ENCODE measurements at regions not wholly inside any gene's neighbourhood (a gene's known extent, or its start where the extent isn't known, plus 50 kb on each side); places are given as distances from the start of the nearest gene placed in this dataset.

DNA sequence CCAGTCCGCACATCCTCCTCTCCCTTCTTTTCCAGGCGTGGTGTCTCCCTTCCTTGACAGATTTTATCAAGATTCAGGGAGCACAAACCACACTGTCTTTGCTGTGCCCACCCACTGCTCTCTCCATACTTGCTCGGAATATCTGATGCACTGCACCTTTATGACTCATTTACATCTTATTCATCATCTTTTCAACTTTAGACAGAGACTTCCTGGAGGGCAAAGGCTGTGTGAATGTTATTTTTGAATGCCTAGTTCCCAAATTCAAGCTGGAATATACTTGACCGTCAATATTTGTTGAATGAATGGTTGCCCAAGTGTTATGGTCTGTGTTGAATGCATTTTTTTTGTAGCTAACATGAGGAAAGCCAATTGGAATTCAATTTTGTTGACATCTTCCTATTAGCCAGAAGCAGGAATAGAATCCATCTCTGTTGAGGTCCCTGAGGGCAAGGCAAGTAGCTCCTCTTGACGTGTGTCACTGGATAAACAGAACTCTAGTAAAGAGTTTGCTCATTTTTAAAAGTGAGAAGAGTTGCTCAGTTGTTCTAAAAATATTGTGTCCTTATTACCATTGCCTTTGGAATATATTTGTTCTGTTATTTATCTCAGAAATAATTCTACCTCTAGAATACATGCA is 95.0 kb downstream of the KLF6 start:
- DNase-seq = no peak

DNA sequence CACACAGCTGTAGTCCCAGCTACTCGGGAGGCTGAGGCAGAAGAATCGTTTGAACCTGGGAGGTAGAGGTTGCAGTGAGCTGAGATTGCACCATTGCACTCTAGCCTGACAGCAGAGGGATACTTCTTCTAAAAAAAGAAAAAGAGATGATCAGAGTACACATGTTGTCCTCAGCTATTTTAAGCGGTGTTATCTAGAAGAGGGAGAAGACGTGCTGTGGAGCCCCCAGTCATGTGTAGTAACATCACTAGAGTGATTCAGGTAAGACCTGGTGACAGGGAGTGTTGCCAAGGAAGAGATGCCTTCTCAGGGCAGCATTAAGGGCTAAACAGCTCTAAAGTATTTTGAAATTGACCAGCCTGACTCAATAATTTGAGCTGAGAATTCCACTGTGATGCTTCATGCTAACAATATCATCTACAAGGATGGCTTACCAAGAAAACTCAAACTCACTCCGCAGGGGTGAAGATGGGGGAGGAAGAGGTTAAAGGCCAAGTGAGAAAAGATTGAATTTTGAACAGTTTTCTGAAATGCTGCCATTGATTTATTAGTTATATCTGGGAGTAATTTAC is 97.4 kb downstream of the KLF6 start:
- DNase-seq = no peak

DNA sequence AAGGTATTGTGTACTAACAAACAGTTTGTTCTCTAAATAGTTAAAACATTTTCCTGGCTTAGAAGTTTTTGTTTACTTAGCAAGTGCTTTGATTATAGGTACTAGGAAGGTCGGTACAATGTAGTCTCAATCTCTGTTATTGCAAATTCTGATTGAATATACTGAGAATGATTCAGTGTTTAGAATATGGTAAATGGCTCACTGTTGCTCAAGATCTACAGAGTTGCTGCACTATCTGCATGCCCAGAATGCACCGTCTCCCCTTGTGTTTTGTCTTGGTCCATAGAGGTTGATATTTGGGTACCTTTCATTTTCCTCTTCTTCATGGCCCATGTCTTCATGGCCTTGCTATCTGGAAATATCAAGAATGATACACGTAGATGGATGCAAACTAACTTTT is 99.6 kb downstream of the KLF6 start:
- no peak for DNase-seq

DNA sequence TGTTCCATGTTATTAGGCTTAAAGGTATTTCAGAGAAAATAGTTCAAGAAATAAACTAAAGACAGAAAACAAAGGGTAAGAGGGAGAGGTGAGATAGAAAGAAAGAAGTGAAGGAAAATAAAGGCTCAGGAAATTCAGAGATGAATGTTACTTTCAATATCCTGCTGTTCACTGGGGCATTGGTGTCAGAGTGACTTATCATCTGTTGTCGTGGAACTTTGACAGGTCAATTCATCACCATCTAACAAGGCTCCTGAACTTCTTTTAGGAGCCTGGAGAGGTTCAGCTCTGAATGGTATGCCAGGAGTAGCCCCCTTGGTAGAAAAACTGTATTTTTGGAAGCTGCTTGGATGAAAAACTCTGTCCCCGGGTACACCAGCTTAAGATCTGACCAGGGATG is 100.1 kb downstream of the KLF6 start:
- no peak for DNase-seq

DNA sequence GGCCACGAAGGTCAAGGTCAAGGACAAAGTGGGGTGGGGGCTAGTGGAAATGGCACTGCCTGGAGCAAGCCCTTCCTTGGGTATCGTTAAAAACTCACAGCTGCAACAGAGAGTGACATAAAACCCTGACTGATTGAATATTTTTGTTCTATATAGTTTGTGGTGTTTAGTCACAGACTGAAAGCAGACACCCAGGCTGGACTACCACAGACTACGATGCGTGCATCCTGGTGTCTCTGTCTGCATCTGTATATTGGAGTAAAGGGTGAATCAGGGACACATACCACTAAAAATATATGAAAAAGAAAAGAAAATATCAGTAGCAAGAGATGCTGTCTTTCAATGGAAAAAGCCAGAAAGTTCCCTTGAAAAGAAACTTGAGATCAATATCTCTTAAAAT is 101.4 kb downstream of the KLF6 start:
- no peak for DNase-seq

DNA sequence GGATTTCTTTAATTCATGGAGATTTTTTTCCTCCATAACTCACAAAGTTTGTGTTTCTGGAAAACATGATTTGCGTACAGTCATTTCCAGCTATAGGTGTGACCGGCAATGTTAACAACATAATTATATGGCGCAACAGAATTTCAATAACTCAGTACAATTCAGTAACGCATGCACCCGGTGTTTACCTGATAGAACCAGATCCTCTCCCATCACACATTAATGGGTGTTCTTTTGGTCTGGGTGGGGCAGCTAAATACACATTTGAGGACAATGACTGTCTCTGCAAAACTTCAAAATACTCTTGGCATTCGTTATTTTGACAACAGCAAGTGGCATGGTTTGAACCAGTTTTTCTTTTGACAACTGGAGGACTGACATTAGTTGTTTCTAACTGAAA is 102.3 kb downstream of the KLF6 start:
- DNase-seq = no peak

DNA sequence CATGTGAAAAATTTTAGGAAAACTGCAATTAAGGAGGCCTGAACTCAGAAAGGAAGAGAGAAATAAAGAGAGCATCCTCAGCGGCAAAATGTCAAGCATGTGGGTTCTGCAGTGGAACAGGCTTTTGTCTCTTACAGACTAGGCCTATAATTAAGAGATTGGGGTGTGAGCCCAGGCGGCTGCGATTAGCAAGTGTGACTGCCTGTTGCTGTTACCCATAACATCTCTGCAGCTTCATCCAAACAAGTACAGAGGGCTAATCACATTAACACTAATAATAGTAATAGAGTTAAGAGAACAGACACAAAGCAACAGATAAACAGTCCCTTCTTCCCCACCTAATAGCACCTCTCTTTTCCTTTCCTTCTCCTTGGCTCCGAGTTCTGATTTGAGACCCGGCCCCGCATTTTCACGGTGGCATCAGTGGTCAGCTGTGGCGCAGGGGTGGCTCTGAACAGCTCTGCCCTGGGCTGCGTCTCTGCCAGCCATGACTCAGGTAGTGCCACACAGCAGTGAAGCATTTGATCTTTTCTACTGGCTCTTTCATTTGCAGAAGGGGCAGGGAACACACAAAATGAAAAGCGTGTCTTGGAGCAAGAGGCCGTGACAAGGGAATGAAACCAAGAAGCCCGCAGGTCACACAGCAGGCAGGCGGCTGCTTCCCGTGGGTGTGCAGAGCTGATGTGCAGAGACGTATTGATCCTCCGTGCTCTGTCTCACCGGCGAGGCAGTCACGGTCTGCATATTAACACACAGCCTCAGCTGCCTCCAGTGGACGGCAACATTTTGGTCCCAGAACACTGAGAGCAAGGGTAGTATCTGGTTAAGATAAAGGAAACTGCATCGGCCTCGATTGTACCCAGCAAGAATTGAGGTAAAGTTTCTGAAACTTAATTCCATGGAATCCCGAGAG is 103.1 kb downstream of the KLF6 start:
- no peak for DNase-seq

DNA sequence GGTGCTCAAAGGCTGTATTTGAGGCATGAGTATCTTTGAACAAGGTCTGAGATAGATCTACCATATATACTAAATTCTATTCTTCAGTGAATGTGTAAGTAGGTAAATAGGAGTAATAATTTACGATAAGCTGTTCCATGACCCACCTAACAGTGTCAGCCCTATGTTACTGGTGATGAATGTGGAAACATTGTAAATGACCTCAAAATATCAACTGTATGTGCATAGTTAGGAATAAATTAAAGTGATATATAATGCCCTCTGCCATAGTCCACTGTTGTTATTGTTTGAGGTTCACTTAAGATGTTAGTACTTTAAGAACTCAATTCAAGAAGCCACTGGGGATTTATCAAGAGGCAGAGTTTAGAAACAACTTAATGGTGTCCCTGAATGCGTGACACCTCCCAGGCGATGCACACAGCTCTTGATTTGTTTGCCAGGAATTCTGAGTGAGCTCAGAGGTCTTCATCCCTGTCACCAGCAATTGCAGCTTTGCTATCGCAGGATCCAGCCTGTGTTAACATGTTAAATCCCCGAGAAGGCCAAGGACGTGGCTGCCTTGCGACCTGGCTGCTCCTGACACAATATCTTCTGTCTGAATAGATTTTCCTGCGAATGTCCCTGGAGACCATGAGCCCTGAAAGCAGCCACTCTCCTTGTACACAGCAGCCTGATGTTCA is 104.9 kb downstream of the KLF6 start:
- DNase-seq = no peak

DNA sequence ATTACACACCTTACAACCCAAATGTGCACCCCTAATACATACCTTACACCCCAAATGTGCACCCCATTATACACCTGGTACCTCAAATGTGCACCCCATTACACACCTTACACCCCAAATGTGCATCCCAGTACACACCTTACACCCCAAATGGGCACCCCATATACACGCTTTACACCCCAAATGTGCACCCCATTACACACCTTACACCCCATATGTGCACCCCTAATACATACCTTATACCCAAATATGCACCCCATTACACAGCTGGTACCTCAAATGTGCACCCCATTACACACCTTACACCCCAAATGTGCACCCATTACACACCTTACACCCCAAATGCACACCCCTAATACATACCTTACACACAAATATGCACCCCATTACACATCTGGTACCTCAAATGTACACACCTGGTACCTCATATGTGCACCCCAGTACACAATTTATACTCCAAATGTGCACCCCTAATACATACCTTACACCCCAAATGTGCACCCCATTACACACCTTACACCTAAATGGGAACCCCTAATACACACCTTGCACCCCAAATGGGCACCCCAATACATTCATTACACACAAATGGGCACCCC is 106.3 kb downstream of the KLF6 start:
- DNase-seq = no peak

DNA sequence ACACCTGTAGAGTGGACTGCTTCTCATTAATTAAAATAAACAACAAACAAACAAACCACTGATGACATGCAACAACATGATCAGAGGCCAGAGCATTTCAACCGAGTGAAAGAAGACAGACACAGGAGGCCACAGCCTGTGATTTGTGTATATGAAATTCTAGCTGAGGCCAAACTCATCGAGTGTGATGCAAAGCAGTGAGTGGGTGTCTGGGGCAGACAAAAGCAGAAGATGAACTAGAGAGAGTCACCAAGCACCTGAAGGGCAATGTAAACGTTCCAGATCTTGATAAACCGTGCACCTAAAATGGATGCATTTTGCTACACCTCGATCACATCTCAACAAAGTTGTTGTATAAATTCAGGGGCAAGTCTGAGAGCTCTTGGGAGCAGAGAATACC is 108.4 kb downstream of the KLF6 start:
- no peak for DNase-seq

DNA sequence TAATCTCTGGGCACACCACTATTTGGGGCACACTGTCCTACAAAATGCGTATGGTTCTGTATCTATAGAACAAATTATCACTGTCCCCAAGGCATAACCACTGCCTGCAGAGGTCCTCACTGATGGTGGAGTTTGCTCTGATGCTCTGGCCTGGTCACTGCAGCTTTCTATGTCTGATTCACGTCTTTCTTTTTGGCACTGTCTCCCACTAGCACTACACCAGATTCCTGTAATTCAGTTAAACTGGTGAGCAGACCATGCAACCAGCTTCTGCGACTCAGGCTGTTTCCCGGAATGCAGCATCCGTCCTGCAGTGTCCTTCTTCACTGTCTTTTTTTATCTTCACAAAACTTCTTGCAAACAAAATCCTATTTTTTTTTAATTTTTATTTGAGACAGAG is 112.8 kb downstream of the KLF6 start:
- no peak for DNase-seq

DNA sequence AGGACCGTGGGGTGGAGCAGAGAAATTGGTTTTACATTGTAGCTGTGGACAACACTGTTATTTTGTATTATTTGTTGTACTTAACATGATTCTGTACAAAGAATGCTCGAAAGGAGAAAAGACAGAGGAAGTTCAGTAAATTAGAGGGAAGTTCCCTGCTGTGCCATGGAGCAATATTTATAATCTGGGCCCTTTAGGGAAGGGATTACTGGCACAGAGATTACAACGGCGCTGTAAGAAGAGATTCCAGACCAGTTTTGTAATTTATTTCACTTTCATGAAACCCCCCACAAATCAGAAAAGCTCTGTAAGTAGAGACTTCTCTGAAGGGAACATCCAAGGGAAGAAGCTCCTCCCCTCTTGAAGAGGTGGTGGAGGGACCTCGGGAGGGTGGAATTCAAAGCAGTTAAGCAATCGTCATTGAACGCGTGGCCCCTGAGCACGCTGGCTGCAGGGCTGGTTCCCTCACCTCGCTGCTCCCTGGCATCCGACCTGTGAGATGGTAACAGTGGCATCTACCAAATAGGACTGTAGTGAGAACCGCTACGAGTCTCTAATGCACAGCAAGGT is 113.5 kb downstream of the KLF6 start:
- no peak for DNase-seq

DNA sequence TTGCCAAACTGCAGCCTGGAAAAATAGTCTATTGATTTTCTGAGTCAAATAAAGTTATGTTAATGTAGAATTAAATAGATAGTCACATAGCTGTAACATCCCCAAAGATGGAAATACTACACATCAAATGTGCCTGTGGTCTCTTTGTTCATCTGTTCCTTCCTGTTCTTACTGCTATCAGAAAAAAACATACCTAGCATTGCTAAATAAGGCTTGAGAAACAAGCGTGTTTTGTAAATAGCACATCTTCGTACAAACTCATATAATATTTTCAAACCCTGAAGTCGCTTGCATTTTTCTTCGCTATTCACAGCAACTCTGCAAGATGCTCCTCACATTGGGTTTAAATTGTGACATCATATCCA is 116.1 kb downstream of the KLF6 start:
- no peak for DNase-seq

DNA sequence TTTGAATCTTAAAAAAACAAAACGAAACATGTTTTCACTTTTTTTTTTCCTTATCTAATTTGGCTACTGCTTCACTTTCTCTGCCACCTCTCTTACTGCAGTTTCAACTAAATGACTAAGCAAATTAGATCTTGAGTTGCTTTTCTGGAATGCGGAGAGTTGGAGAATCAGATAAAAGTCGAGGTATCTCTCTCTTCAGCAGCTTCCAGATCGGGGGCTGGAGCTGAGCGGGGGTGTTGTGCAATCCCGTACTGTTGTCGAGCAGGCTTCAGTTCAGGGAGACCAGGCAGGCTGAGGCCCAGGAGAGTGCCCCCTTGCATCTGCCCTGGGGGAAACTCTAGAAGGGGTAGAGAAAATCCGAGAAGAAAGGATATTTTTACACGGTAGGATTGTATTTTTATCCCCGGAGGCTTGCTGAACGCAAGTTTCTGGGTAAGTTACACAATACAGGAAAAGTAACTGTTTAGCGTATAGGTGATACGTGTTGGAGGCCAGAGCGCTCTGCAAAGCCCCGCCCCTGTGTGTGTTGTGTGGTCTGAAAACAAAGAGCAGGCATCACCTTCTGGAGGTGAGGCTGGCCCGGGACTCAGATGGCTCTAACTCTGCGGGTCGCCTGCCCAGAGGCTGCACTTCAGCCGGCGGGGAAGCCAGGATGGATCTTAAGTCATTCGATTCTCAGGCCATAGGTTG is 116.6 kb downstream of the KLF6 start:
- DNase-seq = no peak

DNA sequence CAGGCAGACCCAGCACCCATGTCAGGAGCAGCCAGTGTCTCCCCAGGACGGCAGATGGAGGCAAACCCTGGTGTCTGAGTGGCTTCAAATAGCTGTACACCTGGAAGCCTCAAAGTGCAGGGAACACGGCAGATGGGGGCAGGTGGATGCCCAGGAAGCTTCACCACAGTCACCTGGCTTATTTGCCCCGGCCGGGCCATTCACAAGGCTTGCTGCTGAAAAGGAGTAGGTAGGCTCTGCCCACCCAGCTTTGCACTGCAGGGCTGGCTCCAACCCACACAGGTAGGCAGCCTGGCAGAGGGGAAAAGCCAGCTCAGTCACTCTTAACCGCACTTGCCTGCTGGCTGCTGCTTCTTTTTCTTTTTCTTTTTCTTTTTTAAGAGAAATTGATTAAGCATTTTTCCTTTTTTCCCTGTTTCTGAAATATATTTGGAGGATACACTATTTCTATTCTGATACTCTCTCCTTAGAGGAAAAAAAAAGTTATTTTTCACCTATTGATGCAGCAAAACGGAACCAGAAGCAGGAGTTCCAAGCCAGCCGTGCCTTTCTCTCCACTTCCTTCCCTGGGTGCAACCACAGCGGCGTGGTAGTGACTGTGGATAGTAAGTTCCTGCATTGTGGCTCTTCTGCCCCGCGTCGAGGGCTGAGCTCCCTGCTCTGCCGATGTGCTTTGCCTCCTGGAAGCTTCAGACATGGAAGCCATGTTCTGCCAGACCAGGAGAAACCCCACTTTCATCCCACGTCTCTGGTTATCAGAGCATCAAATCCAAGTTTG is 118.3 kb downstream of the KLF6 start:
- no peak for DNase-seq

DNA sequence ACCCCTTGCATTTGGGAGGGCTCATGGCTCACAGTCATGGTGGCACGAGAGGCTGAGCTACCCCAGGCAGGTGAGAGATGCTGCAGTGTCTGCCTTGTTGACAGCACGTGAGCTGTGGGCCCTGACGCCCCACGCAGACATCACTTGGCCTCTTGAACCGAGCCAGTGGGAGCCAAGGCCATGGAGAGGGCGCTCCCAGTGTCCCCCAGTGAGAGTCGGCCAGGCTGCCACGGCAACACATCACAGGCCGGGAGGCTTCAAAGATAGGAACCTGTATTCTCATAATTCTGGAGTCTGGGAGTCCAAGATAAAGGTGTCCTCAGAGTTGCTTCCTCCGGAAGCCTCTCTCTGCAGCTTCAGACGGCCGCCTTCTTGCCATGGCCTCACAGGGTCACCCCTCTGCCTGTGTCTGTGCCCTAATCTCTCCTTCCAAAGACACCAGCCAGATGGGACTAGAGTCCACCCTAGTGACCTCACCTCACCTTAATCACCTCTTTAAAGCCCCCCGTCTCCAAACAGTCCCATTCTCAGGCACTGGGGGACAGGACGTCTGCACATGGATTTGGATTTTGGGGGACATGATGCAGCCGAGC is 119.6 kb downstream of the KLF6 start:
- no peak for DNase-seq

DNA sequence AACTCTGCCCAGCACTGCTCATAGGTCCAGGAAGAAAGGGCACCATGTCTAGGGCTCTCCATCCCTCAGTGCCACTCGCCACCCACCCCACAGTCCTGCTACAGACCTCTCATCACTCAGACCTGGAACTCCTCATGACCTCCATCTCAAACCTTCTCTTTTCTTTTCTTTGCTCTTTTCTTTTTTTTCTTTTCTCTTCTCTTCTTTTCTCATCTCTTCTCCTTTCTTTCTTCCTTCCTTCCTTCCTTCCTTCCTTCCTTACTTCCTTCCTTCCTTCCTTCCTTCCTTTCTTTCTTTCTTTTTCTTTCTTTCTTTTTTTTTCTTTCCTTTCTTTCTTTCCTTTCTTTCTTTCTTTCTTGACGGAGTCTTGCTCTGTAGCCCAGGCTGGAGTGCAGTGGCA is 122.2 kb downstream of the KLF6 start:
- DNase-seq = no peak

DNA sequence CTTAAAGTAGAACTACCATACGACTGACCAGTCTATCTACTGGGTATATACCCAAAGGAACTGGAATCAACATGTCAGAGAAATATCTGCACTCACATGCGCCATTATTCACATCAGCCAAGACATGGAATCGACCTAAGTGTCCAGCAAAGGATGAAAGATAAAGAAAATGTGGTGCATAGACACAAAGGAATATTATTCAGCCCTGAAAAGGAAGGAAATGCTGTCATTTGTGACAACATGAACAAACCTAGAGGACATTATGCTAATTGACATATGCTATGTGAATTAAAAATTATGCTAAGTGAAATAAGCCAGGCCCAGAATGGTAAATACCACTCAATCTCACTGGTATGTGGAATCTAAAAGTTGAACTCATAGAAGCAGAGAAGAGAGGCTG is 123.7 kb downstream of the KLF6 start:
- DNase-seq = no peak

DNA sequence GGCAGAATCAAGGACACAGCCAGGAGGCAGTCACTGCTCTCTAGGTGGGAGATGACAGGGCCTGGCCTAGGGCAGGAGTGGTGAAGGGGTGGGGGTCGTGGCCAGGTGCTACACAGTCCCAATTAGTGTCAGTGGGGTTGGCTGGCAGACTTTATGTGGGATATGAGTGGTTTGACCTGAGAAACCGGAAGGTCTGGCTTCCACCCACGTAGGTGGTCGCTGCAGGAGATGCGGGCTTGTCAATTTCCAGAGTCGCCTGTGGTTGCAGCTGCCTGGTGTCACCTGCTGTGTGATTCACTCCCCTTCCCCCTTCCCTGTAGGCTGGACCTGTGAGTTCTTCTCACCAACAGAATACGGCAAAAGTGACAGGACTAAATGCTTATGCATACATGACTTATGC is 124.3 kb downstream of the KLF6 start:
- no peak for DNase-seq

DNA sequence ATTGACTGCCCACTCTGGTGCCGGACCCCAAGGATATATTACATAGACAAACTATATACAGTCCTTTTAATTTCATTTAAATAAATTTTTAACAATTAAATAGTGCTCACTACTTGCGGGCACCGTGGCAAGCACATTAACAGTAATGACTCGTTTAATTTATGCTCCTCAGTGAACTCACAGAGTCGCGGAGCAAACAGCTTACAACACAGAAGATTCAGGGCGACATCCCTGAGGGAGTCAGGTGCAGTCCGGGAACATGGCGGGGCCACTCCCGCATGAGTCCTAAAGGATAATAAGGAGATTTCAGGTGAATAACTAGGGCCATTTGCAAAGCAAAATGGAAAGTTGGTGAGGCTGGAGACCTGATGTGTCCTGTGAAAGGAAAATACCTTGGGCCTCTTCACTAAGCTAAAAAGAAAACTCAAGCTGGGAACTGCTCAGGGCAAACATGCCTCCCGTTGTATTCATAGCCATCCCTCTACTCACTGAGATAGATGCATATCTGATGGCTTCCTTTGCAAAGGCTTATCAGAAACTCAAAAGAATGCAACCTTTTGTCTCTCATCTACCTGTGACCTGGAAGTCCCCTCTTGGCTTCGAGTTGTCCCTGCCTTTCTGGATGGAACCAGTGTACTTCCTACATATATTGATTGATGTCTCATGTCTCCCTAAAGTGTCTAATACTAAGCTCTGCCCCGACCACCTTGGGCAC is 125.6 kb downstream of the KLF6 start:
- no peak for DNase-seq

All from NCI-H187 (cell line).